HFF-Myc (cell line): ENCODE measurements at regions not wholly inside any gene's neighbourhood (a gene's known extent, or its start where the extent isn't known, plus 50 kb on each side); places are given as distances from the start of the nearest gene placed in this dataset.
"Not testable (repeated sequence)": the region's sequence is repeated elsewhere in the genome, so short reads cannot be mapped to it uniquely, and the experiment has no call there.

Experiments used
- DNase-seq: peaks from one replicate; pipeline ENCODE4 v3.0.0-alpha.2; 2011; ENCODE audit warnings: low read depth; ENCODE audit errors: extremely low read depth
- H3K4me3 ChIP-seq: replicated peaks from 2 replicates; pipeline ENCODE4 v1.5.1; 2011; ENCODE audit warnings: low read depth, mild to moderate bottlenecking, control low read depth, low read length
- CTCF ChIP-seq: IDR thresholded peaks from 2 replicates; pipeline ENCODE4 v1.5.1; 2012; ENCODE audit warnings: mild to moderate bottlenecking, low read depth, low read length, control low read depth; ENCODE audit errors: missing control alignments

DNA sequence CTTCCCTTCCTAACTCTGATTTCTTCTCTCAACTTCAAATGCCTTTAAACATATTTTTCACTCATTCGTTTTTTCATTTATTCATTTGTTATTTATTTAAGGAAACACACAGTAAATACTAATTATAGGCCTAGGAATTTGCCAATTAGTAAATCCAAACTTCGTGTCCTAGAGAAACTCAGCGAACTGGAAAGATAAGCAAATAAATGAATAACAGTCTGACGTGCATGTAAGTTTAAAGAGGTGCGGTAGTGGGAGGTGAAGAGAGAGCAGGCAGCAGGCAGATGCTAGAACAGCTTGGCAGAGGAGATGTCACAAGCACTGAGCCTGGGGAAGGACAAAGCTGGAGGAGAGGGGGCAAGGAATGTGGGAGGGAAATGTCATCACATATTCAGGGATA, 228.2 kb downstream of the DPY19L2 start:
- DNase-seq = no peak
- H3K4me3 ChIP-seq = no peak overlapping the region
- TF ChIP-seq CTCF = no peak

- H3K4me3 ChIP-seq, DNase-seq: not testable (repeated sequence)
Measured at GRCh38 chr12:63434384-63434783, 233.9 kb downstream of the DPY19L2 start.

DNA sequence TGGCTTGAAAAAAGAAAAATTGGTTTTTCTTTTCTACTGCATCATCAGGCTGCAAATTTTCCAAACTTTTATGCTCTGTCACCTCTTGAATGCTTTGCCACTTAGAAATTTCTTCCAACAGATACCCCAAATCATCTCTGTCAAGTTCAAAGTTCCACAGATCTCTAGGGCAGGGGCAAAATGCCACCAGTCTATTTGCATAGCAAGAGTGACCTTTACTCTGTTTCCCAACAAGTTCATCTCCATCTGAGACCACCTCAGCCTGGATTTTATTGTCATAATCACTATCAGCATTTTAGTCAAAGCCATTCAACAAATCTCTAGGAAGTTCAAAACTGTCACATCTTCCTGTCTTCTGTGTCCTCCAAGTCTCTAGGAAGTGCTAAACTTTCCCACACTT, 240.3 kb downstream of the DPY19L2 start:
- H3K4me3 ChIP-seq, DNase-seq: not testable (repeated sequence)

DNA sequence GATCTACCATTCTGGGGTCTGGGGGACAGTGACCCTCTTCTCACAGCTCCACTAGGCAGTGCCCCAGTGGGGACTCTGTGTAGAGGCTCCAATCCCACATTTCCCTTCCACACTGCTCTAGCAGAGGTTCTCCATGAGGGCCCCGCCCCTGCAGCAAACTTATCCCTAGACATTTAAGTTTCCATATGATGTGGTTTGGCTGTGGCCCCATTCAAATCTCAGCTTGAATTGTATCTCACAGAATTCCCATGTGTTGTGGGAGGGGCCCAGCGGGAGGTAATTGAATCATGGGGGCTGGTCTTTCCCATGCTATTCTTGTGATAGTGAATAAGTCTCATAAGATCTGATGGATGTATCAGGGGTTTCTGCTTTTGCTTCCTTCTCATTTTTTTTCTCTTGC, 241.3 kb downstream of the DPY19L2 start:
- DNase-seq, H3K4me3 ChIP-seq: not testable (repeated sequence)

GRCh38 chr12:63424671-63425070, 243.6 kb downstream of the DPY19L2 start:
- DNase-seq = no peak
- no peak for TF ChIP-seq CTCF
- no peak overlapping the region for H3K4me3 ChIP-seq

DNA sequence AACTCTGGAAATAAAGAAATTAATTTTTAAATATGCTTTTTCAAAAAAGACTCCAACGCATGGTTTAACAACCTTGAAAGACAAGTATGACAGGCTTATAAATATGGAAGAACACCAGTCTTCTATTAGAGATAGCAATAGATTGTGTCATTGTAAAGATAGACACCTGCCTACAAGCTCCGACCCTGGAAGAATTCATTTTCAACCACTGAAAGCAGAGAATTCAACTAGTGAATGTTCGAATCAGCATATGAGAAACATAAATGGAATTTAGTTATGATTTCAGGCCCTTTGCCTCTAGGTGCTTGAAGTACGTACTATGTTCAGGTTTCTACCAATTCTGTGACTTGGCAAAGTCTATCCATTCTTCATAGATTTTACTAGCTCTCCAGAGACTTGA, 244.5 kb downstream of the DPY19L2 start:
- DNase-seq = no peak
- H3K4me3 ChIP-seq = no peak overlapping the region
- no peak for TF ChIP-seq CTCF

GRCh38 chr12:63420206-63420644, 248.1 kb downstream of the DPY19L2 start:
- no peak overlapping the region for H3K4me3 ChIP-seq
- peak; percentile 56 for DNase-seq
- TF ChIP-seq CTCF = peak; percentile 61

DNA sequence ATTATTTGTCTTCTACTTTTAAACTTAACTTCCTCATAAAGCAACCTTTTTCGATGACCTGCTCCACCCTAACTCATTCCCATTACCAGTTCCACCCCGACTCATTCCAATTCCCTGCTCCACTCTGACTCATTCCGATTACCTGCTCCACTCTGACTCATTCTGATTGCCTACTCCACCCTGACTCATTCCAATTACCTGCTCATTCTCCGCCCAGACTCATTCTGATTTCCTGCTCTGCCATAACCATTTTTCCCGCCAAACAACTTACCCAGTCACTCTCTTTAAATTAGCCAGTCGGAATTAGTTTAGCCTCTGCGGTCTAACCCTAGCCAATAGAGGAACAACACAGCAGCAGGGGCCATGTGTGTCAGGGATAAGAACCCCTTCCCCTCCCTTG, 249.1 kb downstream of the DPY19L2 start:
- no peak for TF ChIP-seq CTCF
- no peak for DNase-seq
- no peak overlapping the region for H3K4me3 ChIP-seq

- TF ChIP-seq CTCF = no peak
- H3K4me3 ChIP-seq = no peak overlapping the region
- DNase-seq = no peak
Measured at GRCh38 chr12:63416788-63417187, 251.5 kb downstream of the DPY19L2 start.
